Breast epithelium (tissue), 3 donors: ENCODE measurements at regions not wholly inside any gene's neighbourhood (a gene's known extent, or its start where the extent isn't known, plus 50 kb on each side); places are given as distances from the start of the nearest gene placed in this dataset.

ENCODE experiments used
- CTCF ChIP-seq, 3 donors: fragments of 450-650 bp; IDR thresholded peaks; one replicate each; pipeline ENCODE4 v1.5.1; 2016 to 2017; ENCODE audit warnings: antibody characterized with exemption in 3 of 3, mild to moderate bottlenecking in 3 of 3, moderate library complexity in 3 of 3
- POLR2A ChIP-seq: fragments of 450-650 bp; IDR thresholded peaks from one replicate; pipeline ENCODE4 v1.6.1; 2016; ENCODE audit warnings: antibody characterized with exemption, mild to moderate bottlenecking, moderate library complexity

DNA sequence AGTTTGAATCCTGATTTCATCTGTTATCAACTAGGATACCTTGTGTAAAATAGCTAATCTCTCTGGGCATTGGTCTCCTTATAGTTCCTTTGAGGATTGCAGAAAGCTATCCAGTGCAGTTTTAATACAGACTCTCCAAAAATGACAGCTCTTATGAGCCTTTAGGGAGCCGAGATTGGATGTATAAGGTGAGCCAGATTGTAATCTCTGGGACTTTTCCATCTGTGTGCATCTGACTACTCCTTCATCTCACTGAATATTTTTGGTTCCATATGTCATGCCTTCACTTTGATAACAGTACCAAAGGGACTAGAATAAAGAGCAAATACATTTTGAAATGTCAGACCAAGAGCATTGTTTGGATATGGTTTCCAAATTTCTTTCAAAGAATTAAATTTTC lies 367.2 kb downstream of the TMEM232 start:
- TF ChIP-seq CTCF (IDR thresholded peaks at IDR 0.05) (no peak), POLR2A (no peak)
